ENCODE measurements at regions not wholly inside any gene's neighbourhood (a gene's known extent, or its start where the extent isn't known, plus 50 kb on each side); places are given as distances from the start of the nearest gene placed in this dataset.
A peak's percentile ranks its signal among the peaks of the same experiment; 100 is the strongest.

- DNase-seq, result no peak
These were observed 165.1 kb upstream of the TMCC3 start for GRCh38 chr12:94815450-94815849.

GRCh38 chr12:94813314-94813713 is 163.0 kb upstream of the TMCC3 start:
- no peak for DNase-seq

DNA sequence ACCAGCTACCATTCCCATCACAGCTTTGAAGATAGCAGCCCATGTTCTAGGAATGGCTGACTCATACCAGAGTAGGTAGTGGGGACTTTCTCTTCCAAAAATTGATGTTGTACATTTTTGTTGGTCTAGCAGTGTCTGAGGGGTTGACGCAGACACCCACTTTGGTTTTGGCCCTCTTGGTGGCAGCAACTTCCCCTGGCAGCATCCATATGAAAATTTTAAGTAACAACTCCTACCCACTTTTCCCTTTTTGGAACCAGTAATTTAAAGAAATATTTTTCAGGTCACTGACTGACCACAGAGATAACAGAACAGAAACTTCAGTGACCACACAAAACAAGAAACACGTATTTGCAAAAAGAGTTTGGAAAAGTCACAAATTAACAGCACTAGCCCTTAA is 162.0 kb upstream of the TMCC3 start:
- DNase-seq, result no peak

- DNase-seq, result no peak
These were observed 161.3 kb upstream of the TMCC3 start for GRCh38 chr12:94811611-94812010.

DNA sequence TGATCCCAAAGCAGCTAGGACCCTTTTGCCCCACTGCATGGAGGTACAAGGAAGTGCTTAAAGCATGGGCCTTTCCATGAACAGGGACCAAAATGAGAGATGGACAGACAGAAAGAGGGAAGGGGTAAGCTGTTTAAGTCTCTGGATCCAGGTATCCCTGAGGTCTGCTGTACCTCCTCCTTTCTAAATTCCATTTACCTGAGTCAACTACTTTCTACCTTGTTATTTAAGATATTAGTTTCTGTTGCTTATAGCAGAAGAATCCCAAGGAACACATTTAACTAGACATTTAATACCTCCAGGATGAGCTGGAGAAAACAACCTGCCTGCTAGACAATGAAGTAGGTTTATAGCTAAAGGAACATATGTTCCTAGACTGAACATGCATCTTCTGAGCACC is 157.6 kb upstream of the TMCC3 start:
- no peak for DNase-seq

GRCh38 chr12:94806617-94807016 is 156.3 kb upstream of the TMCC3 start:
- DNase-seq, result no peak

- DNase-seq, result no peak
These were observed 155.6 kb upstream of the TMCC3 start for GRCh38 chr12:94805749-94806529.

DNA sequence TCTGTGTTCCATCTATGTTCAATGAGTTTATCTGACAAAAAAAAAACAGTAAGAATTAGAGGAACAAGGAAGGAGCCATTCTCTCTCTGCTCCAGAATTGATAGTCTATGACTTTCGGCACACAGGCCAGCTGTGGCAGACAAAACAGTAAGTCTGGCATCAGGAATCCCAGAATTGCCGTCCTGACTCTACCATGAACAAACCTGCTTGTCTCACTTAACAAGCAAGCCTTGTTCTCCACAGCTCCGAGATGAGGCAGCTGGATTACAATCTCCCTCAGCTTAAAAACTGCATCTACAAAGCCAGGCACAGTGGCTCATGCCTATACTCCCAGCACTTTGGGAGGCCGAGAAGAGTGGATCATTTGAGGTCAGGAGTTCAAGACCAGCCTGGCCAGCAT is 153.6 kb upstream of the TMCC3 start:
- DNase-seq, result no peak

- no peak for DNase-seq
These were observed 152.4 kb upstream of the TMCC3 start for GRCh38 chr12:94802796-94803195.

- DNase-seq, result no peak
These were observed 151.4 kb upstream of the TMCC3 start for GRCh38 chr12:94801745-94802144.

- DNase-seq, result no peak
These were observed 148.8 kb upstream of the TMCC3 start for GRCh38 chr12:94799136-94799535.

- DNase-seq, result no peak
These were observed 147.8 kb upstream of the TMCC3 start for GRCh38 chr12:94798113-94798512.

DNA sequence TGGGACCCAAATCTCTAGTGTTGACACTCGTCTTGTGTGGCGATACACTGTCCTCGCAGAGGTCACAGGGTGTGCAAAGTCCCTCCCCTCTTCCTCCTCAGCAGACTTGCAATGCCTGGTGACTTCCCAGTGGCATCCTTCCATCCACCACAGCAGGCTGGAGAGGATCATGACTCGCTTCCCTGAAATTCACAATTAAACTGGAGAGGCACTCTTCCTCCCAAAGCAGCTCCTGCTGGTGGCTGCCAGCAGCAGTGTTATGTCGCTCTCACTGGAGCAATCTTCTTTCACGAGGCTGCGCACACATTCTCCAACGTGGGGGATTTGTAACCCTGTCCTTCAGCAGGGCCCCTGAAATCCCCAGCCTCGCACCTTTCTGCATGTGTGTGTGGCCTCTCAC is 145.2 kb upstream of the TMCC3 start:
- peak; percentile 46 for DNase-seq

- no peak for DNase-seq
These were observed 144.7 kb upstream of the TMCC3 start for GRCh38 chr12:94795044-94795443.

DNA sequence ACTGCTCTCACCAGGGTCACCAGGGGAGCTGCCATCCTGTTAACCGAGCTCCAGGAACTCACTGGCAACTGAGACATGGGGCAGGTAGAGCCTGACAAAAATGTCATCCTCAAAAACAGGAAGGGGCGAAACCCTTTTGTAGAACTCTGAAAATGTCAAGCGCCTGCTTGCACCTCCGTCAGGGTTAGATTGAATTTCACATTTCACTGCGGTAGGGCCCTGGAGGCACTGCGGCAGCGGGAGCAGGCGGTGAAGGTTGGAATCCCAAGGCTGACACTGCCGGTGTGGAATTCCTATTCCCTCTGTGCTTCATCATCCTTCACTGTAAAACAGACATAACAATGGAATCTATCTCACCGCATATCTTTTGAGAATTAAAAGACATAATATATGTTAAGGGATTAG is 142.8 kb upstream of the TMCC3 start:
- no peak for DNase-seq

DNA sequence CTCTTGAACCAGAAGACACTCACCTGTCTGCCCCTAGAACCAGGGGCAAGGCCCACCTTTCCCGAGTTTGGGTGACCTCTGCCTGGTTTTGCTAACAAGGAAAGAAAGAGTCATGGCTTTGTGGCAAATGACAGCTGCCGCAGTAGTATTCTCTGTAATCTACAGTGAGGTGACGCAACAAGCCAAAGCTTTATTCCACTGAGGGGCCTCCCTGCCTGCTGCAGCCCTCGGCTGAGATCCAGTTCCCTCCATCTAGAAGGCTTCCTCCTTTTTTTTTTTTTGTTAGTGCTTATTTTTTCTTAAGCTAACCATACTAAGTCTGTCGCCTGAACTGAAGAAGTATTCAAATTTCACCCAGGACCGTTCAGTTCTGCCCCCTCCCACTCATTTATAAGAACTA is 142.3 kb upstream of the TMCC3 start:
- peak; percentile 62 for DNase-seq

DNA sequence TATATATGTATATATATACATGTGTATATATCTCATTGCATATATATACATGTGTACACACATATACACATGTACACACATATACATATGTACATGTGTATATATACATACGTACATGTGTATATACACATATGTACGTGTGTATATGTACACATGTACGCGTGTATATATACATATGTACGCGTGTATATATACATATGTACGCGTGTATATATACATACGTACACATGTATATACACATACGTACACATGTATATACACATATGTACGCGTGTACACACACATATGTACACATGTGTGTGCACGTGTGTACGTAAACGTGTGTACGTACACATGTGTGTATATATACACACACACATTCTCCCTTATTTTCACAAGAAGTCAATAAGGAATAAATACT is 141.6 kb upstream of the TMCC3 start:
- no peak for DNase-seq

GRCh38 chr12:94790825-94791224 is 140.5 kb upstream of the TMCC3 start:
- no peak for DNase-seq

DNA sequence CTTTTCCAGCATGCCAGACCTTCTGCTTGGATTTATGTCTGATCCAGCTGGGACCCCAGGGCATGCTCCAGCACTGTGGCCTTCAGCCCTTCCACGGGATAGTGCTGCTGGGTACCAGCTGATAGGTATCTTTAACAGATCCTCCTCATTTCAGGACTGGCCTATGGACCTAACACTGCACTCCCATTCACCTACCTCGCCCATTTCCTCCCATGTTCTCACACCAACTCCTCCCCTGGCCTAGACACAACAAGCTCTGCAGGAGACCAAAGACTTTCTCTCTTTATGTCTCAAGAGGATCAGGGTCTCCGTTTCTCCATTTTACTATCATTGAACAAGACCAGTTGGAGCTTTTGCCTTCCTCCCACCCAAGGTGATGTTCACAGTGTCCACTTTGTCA is 140.0 kb upstream of the TMCC3 start:
- no peak for DNase-seq

DNA sequence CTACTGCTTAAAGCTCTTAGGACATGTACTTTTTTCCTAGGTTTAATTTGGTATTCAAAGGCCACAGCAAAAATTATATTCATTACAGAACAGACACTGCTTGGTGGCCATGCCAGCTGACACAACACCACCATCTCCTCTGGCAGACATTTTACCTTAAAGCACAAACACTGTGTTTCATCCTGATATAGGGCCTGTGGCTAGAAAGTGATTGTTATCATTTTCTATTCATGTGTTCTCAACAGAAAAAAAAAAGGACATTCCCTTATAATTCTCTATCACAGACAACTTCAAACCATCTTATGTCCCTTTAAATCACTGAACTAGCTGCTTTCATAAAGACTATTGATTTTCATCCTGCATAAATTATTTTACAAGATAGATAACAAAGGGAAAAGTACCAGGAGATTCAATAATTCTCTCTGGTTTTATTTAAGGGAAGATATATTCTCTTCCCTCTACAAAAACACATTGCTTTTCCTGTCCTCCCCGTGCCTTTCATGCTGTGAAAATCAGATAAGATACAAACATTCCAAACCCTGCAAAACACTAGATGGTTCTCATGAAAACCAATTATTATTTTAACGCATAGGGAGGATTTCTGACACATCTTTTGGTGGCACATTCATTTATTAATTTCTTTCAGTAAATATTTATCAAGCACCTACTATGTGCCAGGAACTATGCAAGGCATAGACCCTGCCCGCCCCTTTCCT is 139.3 kb upstream of the TMCC3 start:
- DNase-seq, result no peak

- DNase-seq, result no peak
These were observed 137.9 kb upstream of the TMCC3 start for GRCh38 chr12:94788298-94788697.

DNA sequence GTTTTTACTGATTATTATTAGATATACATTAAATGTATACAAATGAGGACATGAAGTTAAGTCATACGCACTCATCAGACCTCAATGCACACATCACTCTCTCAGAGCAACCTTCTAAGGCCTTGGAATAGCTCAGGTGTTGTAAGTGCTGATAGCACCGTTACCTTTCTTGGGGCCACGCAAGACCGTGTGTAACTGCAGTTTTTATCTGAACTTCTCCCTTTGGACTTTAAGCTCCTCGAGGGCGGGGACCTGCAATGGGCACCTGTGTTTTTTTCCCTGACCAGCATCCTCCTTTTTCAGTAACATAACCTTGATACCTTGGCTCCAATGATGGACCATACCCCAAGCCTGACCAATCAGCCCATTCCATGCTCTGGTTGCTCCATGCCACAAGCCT is 136.5 kb upstream of the TMCC3 start:
- no peak for DNase-seq

DNA sequence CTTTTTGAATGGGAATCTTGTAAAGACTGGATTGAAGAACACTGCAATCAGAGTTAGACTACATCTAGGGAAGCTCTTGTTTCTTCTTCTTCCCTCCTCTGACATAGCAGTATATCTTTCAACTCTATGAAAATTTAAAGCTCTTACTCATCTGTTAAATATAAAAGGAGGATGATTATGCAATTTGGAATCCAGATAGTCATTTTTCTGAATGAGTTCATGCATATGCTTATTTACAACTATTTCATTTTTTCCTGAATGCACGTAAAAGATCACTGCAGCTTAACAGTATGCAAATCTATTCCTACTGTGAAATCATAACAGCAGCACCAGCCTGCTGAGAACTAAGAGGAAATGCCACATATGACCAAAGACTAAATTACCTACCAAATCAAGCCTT is 133.5 kb upstream of the TMCC3 start:
- DNase-seq, result no peak

DNA sequence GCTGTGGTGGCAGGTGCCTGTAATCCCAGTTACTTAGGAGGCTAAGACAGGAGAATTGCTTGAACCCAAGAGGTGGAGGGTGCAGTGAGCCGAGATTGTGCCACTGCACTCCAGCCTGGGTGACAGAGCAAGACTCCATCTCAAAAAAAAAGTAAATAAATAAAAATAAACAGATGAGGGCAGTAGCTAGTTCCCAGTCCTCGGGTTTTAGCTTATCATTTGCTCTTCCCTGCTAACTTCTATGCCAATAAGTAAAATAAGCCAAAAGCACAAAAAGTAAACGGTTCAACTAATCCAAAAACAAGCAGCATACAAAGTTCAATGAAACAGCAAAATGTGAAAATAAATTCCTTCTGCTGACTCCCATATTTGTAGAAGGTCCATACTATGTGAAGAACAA is 133.0 kb upstream of the TMCC3 start:
- no peak for DNase-seq

Measured in hindlimb muscle (tissue), 1 donor.